ENCODE measurements at regions not wholly inside any gene's neighbourhood (a gene's known extent, or its start where the extent isn't known, plus 50 kb on each side); places are given as distances from the start of the nearest gene placed in this dataset.

- TF ChIP-seq CSRNP3 (CRISPR knock-in tag; IDR thresholded peaks at IDR 0.05) (no peak), ZC3H10 (CRISPR knock-in tag; IDR thresholded peaks at IDR 0.05) (no peak), RARB (CRISPR knock-in tag; IDR thresholded peaks at IDR 0.05) (no peak), ZNF565 (CRISPR knock-in tag; conservative IDR thresholded peaks at IDR 0.05; ENCODE audit: low read depth) (no peak), ESRRG (CRISPR knock-in tag; IDR thresholded peaks at IDR 0.05) (no peak), TCF4 (CRISPR knock-in tag; IDR thresholded peaks at IDR 0.05; ENCODE audit: borderline replicate concordance) (no peak), PPARA (CRISPR knock-in tag; IDR thresholded peaks at IDR 0.05; ENCODE audit: borderline replicate concordance) (no peak)
Measured at GRCh38 chr10:118447478-118448270, 105.5 kb upstream of the FAM204A start (continued).

- ATAC-seq = no peak
- TF ChIP-seq ISL1 (CRISPR knock-in tag; IDR thresholded peaks at IDR 0.05) (no peak), ZFP3 (CRISPR knock-in tag; IDR thresholded peaks at IDR 0.05) (no peak), ZNF70 (CRISPR knock-in tag; IDR thresholded peaks at IDR 0.05) (no peak), CSRNP3 (CRISPR knock-in tag; IDR thresholded peaks at IDR 0.05) (no peak), PATZ1 (CRISPR knock-in tag; IDR thresholded peaks at IDR 0.05; ENCODE audit: borderline replicate concordance) (no peak), TSHZ2 (CRISPR knock-in tag; IDR thresholded peaks at IDR 0.05) (no peak), ESRRG (CRISPR knock-in tag; IDR thresholded peaks at IDR 0.05) (no peak), PPARA (CRISPR knock-in tag; IDR thresholded peaks at IDR 0.05; ENCODE audit: borderline replicate concordance) (no peak), ZFP30 (CRISPR knock-in tag; IDR thresholded peaks at IDR 0.05) (no peak)
Measured at GRCh38 chr10:118445535-118445934, 103.4 kb upstream of the FAM204A start.

DNA sequence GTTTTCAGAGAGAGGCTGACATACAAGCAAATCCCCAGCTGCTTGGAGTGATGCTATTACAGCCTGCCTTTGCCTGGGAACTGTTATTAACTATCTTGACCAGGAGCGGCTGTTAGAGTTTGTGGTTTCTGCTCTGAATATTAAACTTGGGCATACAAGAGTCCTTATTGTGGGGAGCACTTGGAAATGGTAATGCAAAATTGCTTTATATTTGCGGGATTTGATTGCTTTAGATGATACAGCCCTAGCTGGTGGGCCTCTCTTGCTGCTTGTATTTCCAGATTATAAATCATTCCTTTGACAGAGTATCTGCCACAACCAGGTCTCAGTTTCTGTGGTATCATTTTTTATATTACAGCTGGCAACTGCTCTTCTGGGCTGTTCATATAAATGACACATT is 101.9 kb upstream of the FAM204A start:
- no peak for ATAC-seq

More for the DNA sequence above, 101.9 kb upstream of the FAM204A start:
- no peak for TF ChIP-seq ZNF70 (CRISPR knock-in tag; IDR thresholded peaks at IDR 0.05)
- TF ChIP-seq PATZ1 (CRISPR knock-in tag; IDR thresholded peaks at IDR 0.05; ENCODE audit: borderline replicate concordance) = no peak
- TF ChIP-seq, protein P1, sequence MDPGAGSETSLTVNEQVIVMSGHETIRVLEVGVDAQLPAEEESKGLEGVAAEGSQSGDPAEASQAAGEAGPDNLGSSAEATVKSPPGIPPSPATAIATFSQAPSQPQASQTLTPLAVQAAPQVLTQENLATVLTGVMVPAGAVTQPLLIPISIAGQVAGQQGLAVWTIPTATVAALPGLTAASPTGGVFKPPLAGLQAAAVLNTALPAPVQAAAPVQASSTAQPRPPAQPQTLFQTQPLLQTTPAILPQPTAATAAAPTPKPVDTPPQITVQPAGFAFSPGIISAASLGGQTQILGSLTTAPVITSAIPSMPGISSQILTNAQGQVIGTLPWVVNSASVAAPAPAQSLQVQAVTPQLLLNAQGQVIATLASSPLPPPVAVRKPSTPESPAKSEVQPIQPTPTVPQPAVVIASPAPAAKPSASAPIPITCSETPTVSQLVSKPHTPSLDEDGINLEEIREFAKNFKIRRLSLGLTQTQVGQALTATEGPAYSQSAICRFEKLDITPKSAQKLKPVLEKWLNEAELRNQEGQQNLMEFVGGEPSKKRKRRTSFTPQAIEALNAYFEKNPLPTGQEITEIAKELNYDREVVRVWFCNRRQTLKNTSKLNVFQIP (CRISPR knock-in tag; IDR thresholded peaks at IDR 0.05; ENCODE audit: borderline replicate concordance, low read depth) = no peak
- TF ChIP-seq ISL1 (CRISPR knock-in tag; IDR thresholded peaks at IDR 0.05) = no peak
- TF ChIP-seq TOX (CRISPR knock-in tag; IDR thresholded peaks at IDR 0.05; ENCODE audit: borderline replicate concordance) = no peak
- no peak for TF ChIP-seq GLIS3 (CRISPR knock-in tag; IDR thresholded peaks at IDR 0.05)

Measured in SK-N-SH treated with all-trans-retinoic acid at 6 μM for 48 hours (cell line).